GM18907 (cell line): ENCODE measurements at regions not wholly inside any gene's neighbourhood (a gene's known extent, or its start where the extent isn't known, plus 50 kb on each side); places are given as distances from the start of the nearest gene placed in this dataset.
"Not testable (repeated sequence)": the region's sequence is repeated elsewhere in the genome, so short reads cannot be mapped to it uniquely, and the experiment has no call there.

Source experiments
- ATAC-seq: cut with Tn5 transposase; IDR thresholded peaks from one replicate; pipeline ENCODE4 v1.9.1; 2021; ENCODE audit warnings: mild to moderate bottlenecking, moderate library complexity; ENCODE audit not compliant: unreplicated experiment

DNA sequence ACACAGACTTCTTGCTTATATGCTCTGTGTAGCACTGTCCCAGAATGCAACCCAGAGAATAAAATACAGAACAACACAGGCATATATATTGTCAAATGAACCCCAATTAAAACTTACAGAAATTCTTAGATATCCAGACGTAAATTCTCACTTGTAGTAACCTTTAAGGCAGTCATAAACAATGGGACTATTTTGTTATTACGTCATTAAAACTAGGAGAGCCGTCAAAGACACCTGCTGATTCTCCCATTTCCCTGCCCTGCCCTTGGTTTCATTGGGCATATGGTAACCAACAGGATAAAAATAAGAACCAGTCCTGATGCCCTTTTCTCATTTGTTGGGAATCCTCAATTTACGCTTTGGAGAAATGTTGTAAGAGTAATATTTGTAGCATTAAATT, 871.3 kb upstream of the EYS start:
- no peak for ATAC-seq

- no peak for ATAC-seq
Measured at GRCh38 chr6:66568271-66568670, 861.2 kb upstream of the EYS start.

DNA sequence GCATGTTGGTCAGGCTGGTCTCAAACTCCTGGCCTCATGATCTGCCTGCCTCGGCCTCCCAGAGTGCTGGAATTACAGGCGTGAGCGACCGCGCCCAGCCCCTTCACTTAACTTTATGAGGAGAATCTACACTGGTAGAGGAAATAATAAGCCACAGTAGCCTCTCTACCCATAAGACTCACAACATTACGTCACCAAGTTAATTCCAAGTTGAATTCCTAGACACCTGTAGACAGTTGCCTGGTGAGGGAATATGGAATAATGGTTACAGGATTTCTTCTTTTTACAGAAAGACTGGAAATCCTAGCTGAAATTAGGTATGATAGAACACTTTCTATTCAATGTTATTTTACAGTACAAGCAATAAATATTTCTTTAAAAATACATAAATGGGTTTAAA, 854.5 kb upstream of the EYS start:
- no peak for ATAC-seq

DNA sequence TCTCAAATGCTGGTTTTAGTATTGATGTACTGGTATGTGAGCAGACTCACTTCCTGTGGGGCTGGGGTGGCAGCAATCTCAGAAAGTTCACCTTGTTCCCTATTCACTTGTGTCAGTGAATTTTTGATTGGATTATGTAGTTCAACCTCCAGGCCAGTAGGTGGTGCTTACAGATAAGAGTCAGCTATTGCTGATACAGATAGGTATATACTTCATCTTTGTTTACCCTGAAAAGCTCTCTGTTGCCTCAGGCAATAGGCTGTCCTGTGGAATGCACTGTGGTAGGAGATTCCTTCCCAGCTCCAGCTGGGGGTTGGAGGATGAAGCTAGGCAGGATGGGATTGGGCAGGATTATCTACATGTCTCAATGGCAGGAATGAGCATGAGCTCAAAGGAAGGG, 851.2 kb upstream of the EYS start:
- no peak for ATAC-seq

- no peak for ATAC-seq
Measured at GRCh38 chr6:66556936-66557335, 849.9 kb upstream of the EYS start.

GRCh38 chr6:66555082-66555481, 848.1 kb upstream of the EYS start:
- ATAC-seq = no peak

DNA sequence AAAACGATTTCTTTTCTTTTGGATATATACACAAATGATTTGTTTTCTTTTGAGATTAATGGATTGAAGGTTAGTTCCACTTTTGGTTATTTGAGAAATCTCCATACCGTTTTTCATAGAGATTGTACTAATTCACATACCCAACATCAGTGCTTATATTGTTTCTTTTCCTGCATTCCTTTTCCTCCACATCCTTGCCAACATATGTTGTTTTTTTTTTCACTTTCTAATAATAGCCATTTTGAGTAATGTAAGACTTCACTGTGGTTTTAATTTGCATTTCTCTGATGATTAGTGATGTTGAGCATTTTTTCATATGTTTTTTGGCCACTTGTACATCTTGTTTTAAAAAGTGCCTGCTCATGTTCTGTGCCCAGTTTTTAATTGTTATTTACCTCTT, 846.4 kb upstream of the EYS start:
- ATAC-seq = no peak

- no peak for ATAC-seq
Measured at GRCh38 chr6:66538551-66539135, 831.6 kb upstream of the EYS start.

- no peak for ATAC-seq
Measured at GRCh38 chr6:66533921-66534404, 826.9 kb upstream of the EYS start.

- no peak for ATAC-seq
Measured at GRCh38 chr6:66526061-66526460, 819.0 kb upstream of the EYS start.

- no peak for ATAC-seq
Measured at GRCh38 chr6:66522864-66523263, 815.8 kb upstream of the EYS start.

DNA sequence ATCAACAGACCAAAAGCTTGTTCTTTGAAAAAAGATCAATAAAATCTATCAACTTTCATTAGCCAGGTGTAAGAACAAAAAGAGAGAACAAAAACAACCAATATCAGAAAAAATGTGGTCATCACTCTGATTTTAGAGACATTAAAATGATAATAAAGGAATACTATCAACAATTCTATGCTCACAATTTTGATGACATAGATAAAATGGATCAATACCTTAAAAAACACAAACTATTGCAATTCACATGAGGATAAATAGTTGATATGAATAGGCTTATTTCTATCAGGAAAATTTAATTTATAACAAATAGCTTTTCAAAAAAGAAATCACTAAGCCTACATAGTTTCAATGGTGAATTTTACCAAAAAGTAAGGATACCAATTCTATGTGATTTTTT, 809.4 kb upstream of the EYS start:
- no peak for ATAC-seq

- ATAC-seq = no peak
Measured at GRCh38 chr6:66508433-66508832, 801.4 kb upstream of the EYS start.

GRCh38 chr6:66499851-66500250, 792.8 kb upstream of the EYS start:
- no peak for ATAC-seq

- ATAC-seq = no peak
Measured at GRCh38 chr6:66496659-66497058, 789.6 kb upstream of the EYS start.

DNA sequence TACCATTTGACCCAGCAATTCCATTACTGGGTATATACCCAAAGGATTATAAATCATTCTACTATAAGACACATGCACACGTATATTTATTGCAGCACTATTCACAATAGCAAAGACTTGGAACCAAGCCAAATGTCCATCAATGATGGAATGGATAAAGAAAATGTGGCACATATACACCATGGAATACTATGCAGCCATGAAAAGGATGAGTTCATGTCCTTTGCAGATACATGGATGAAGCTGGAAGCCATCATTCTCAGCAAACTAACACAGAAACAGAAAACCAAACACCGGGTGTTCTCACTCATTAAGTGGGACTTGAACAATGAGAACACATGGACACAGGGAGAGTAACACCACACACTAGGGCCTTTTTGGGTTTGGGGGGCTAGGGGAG, 787.6 kb upstream of the EYS start:
- ATAC-seq = not testable (repeated sequence)

DNA sequence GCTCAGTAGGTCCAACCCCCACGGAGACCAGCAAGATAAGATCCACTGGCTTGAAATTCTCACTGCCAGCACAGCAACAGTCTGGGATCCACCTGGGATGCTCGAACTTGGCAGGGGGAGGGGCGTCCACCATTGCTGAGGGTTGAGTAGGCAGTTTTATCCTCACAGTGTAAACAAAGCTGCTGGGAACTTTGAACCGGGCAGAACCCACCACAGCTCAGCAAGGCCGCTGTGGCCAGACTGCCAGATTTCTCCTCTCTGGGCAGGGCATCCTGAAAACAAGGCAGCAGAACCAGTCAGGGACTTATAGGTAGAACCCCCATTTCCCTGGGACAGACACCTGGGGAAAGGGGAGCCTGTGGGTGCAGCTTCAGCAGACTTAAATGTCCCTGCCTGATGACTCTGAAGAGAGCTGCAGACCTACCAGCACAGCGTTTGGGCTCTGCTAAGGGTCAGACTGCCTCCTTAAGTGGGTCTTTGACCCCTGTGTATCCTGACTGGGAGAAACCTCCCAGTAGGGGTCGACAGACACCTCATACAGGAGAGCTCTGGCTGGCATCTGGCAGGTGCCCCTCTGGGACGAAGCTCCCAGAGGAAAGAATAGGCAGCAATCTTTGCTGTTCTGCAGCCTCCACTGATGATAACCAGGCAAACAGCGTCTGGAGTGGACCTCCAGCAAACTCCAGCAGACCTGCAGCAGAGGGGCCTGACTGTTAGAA, 782.4 kb upstream of the EYS start:
- ATAC-seq = no peak

DNA sequence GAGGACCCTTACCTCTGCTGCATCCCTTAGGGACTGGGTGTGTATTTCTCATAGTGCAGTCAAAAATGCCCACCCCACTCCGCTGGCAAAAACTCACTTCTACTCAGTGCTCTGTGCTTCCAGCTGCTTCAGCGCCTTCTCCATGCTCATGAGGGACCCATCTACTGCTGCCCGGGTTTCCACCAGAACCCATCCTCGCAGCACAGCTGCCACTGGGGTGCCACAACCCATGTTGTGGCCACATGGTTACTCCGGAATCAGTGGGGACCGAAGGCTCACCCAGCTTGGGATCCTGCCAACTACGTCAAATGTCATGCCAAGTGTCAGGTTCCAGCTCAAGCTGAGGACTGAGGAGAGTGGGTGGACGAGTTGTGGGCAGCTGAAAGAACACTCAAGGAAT, 774.2 kb upstream of the EYS start:
- ATAC-seq = no peak

GRCh38 chr6:66478705-66479104, 771.7 kb upstream of the EYS start:
- ATAC-seq = no peak

- ATAC-seq = no peak
Measured at GRCh38 chr6:66435321-66435720, 728.3 kb upstream of the EYS start.

DNA sequence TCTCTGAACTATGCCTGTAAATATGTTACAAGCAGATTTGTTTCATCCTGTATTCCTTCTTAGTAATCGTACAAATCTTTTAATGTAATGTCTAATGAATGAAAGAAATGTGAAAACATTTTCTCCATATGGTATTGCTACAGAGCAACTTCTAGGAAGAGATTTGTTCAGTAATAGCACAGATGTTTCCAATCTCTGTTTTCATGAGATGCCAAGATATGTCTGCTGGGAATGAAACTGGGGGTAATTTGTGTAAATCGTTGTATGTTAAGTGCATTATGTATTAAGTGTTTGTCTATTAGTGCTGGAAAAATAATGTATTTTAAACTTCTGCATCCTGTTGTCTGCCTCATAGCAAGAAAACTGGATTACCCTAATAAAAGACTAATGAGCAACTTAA, 722.2 kb upstream of the EYS start:
- ATAC-seq = no peak

DNA sequence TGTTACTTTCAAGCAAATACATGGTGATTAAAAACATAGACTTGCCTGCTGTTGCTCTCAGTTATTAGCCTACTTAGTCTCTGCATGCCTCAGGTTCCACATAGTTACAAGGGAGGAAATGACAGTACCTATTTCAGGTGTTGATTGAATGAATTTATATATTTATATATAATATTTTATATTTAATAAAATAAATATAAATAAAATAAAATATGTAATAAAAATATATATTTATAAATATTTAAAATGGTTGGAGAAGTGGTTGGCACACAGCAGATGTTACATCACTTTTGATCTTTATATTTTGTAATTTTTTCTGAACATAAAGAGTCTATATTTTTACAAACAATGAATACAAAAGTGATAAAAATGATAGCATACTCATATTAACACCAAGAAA, 716.0 kb upstream of the EYS start:
- ATAC-seq = no peak

DNA sequence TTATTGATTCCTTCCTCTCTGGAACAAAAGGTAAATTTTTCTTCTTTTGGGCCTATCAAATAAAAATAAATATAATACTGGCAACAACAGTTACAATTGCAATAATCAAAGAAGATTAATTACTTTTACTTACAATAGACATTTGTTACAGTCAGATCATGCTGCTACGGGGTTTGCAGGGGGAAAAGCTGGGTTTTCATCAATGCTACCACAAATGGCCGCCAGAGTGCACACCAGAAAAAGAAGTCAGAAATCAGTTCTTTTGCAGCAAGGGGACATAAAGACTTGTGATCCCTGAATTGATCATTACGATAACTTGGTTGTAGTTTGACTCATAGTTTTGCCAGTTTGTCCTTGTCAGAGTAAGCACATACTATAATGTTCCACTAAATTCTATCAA, 714.5 kb upstream of the EYS start:
- no peak for ATAC-seq
